ENCODE measurements at regions not wholly inside any gene's neighbourhood (a gene's known extent, or its start where the extent isn't known, plus 50 kb on each side); places are given as distances from the start of the nearest gene placed in this dataset.

- H3K4me3 ChIP-seq (ENCODE audit: low read depth, low read length), result no peak overlapping the region
- TF ChIP-seq CTCF (IDR thresholded peaks at IDR 0.05; ENCODE audit: low read depth, low read length), result no peak
These were observed 552.0 kb downstream of the SNAPC1 start for GRCh38 chr14:62314221-62314620.

GRCh38 chr14:62314871-62315270, 552.7 kb downstream of the SNAPC1 start:
- TF ChIP-seq CTCF (IDR thresholded peaks at IDR 0.05; ENCODE audit: low read depth, low read length), result no peak
- no peak overlapping the region for H3K4me3 ChIP-seq (ENCODE audit: low read depth, low read length)

GRCh38 chr14:62315631-62316030, 553.4 kb downstream of the SNAPC1 start:
- TF ChIP-seq CTCF (IDR thresholded peaks at IDR 0.05; ENCODE audit: low read depth, low read length), result no peak
- no peak overlapping the region for H3K4me3 ChIP-seq (ENCODE audit: low read depth, low read length)

- H3K4me3 ChIP-seq (ENCODE audit: low read depth, low read length), result no peak overlapping the region
- no peak for TF ChIP-seq CTCF (IDR thresholded peaks at IDR 0.05; ENCODE audit: low read depth, low read length)
These were observed 560.0 kb downstream of the SNAPC1 start for GRCh38 chr14:62322216-62322615.

- H3K4me3 ChIP-seq (ENCODE audit: low read depth, low read length), result no peak overlapping the region
- no peak for TF ChIP-seq CTCF (IDR thresholded peaks at IDR 0.05; ENCODE audit: low read depth, low read length)
These were observed 567.2 kb downstream of the SNAPC1 start for GRCh38 chr14:62329427-62329826.

- H3K4me3 ChIP-seq (ENCODE audit: low read depth, low read length), result no peak overlapping the region
- no peak for TF ChIP-seq CTCF (IDR thresholded peaks at IDR 0.05; ENCODE audit: low read depth, low read length)
These were observed 585.4 kb downstream of the SNAPC1 start for GRCh38 chr14:62347562-62348011.

- TF ChIP-seq CTCF (IDR thresholded peaks at IDR 0.05; ENCODE audit: low read depth, low read length), result no peak
- H3K4me3 ChIP-seq (ENCODE audit: low read depth, low read length), result no peak overlapping the region
These were observed 595.1 kb downstream of the SNAPC1 start for GRCh38 chr14:62357362-62357761.
